Spleen (tissue), 7 donors: ENCODE measurements at regions not wholly inside any gene's neighbourhood (a gene's known extent, or its start where the extent isn't known, plus 50 kb on each side); places are given as distances from the start of the nearest gene placed in this dataset.

Experiments used
- POLR2A ChIP-seq, 3 donors: fragments of 450-650 bp; IDR thresholded peaks; one replicate each; pipeline ENCODE4 v1.5.1; 2017; ENCODE audit warnings: antibody characterized with exemption in 3 of 3, mild to moderate bottlenecking in 1 of 3
- POLR2AphosphoS5 ChIP-seq, 3 donors: sonication (generic); formaldehyde crosslinking; IDR thresholded peaks; one replicate each; pipeline ENCODE4 v1.5.1; 2017; ENCODE audit warnings: antibody characterized with exemption in 3 of 3
- TF ChIP-seq, protein P1 (sequence below), 11 experiments: fragments of 200-600 bp in 7 of 11; fragments of 450-650 bp in 4 of 11; sonication (generic) in 4 of 11; IDR thresholded peaks in 8 of 11; conservative IDR thresholded peaks in 3 of 11; 1 replicate in 7 of 11; 2 replicates in 4 of 11; pipeline versions ENCODE4 v1.4.0 to v1.8.0; 2016 to 2021; ENCODE audit warnings: antibody characterized with exemption in 11 of 11, inconsistent platforms in 4 of 11, mild to moderate bottlenecking in 1 of 11
- donor health status: DM: no; HTN: no; CAD: no; lungs with moderate emphysema.
- donor health status: DM: no; HTN: no; CAD: no.
- donor health status: DM: no; HTN: no; CAD: no.

DNA sequence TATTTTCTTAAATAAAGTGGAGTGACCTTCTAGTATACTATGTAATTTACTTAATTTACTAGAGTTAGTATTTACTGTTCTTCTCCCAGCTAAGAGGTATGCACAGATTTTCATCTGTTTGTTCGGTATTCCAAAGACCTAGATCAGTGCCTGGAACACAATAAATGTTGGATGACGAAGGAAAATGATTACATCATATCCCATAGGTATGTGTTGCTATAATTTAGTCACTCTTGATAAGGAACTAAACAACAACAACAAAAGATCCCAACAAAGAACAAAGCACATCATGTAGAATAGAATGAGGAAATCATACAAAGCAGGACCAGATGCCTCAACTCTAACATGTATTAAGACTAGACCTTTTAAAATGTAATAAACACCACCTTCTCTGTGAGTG, 89.6 kb upstream of the ADGRF1 start:
- TF ChIP-seq, protein P1, sequence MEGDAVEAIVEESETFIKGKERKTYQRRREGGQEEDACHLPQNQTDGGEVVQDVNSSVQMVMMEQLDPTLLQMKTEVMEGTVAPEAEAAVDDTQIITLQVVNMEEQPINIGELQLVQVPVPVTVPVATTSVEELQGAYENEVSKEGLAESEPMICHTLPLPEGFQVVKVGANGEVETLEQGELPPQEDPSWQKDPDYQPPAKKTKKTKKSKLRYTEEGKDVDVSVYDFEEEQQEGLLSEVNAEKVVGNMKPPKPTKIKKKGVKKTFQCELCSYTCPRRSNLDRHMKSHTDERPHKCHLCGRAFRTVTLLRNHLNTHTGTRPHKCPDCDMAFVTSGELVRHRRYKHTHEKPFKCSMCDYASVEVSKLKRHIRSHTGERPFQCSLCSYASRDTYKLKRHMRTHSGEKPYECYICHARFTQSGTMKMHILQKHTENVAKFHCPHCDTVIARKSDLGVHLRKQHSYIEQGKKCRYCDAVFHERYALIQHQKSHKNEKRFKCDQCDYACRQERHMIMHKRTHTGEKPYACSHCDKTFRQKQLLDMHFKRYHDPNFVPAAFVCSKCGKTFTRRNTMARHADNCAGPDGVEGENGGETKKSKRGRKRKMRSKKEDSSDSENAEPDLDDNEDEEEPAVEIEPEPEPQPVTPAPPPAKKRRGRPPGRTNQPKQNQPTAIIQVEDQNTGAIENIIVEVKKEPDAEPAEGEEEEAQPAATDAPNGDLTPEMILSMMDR (IDR thresholded peaks at IDR 0.05 in 8 of 11, conservative IDR thresholded peaks at IDR 0.05 in 3 of 11) = no peak
- TF ChIP-seq POLR2A (IDR thresholded peaks at IDR 0.05) (no peak), POLR2AphosphoS5 (IDR thresholded peaks at IDR 0.05) (no peak)
